Esophagus squamous epithelium (tissue), 5 donors: ENCODE measurements at regions not wholly inside any gene's neighbourhood (a gene's known extent, or its start where the extent isn't known, plus 50 kb on each side); places are given as distances from the start of the nearest gene placed in this dataset.

Experiments used
- DNase-seq: peaks from one replicate; lab custom pipeline; 2025; lab: John Stamatoyannopoulos, UW
- H3K27ac ChIP-seq, 4 donors: fragments of 200-600 bp; sonication (generic); one replicate each; pipeline ENCODE4 v1.5.1; 2016 to 2019; ENCODE audit warnings: mild to moderate bottlenecking in 1 of 4
- H3K27me3 ChIP-seq, 4 donors: fragments of 200-600 bp; sonication (generic); 1 replicate in 3 of 4; 2 replicates in 1 of 4; pipeline versions ENCODE4 v1.5.1 to v1.6.0; 2017 to 2021; ENCODE audit warnings: antibody characterized with exemption in 1 of 4
- H3K36me3 ChIP-seq, 3 donors: fragments of 200-600 bp; sonication (generic); one replicate each; pipeline ENCODE4 v1.5.1; 2016 to 2019
- H3K4me1 ChIP-seq, 3 donors: fragments of 200-600 bp; sonication (generic); one replicate each; pipeline ENCODE4 v1.5.1; 2017 to 2019
- H3K4me3 ChIP-seq, 4 donors: fragments of 200-600 bp; sonication (generic); 1 replicate in 3 of 4; 2 replicates in 1 of 4; pipeline ENCODE4 v1.5.1; 2016 to 2019; ENCODE audit warnings: mild to moderate bottlenecking in 2 of 4, moderate library complexity in 1 of 4
- H3K9me3 ChIP-seq, 3 donors: fragments of 200-600 bp; sonication (generic); one replicate each; pipeline ENCODE4 v1.5.1; 2016 to 2019
- CTCF ChIP-seq, 6 experiments: fragments of 450-650 bp in 4 of 6; fragments of 200-600 bp in 2 of 6; sonication (generic) in 2 of 6; IDR thresholded peaks; one replicate each; pipeline ENCODE4 v1.5.1; 2016 to 2019; ENCODE audit warnings: antibody characterized with exemption in 6 of 6, mild to moderate bottlenecking in 4 of 6, moderate library complexity in 4 of 6
- POLR2A ChIP-seq, 4 donors: fragments of 450-650 bp; IDR thresholded peaks; one replicate each; pipeline ENCODE4 v1.6.1; 2017; ENCODE audit warnings: antibody characterized with exemption in 4 of 4, mild to moderate bottlenecking in 4 of 4, moderate library complexity in 3 of 4
- WGBS, 2 donors: methylation state at CpG; one replicate each; pipeline ENCODE4 v1.1.5; 2018; 5-methylcytosine and 5-hydroxymethylcytosine counted together
- intact Hi-C: fragments of 100-400 bp; cut with DNase I; formaldehyde crosslinking; loops from one replicate; pipeline ENCODE4 v1.15.0; 2022
- donor health status: DM: yes; HTN: yes; CAD: no.

- intact Hi-C loops = no loop called here
- no peak overlapping the region for H3K4me3 ChIP-seq
- DNase-seq = no peak
- H3K36me3 ChIP-seq = no peaks in the 10 kb centered on the region
- no peak for TF ChIP-seq CTCF (IDR thresholded peaks at IDR 0.05)
- TF ChIP-seq POLR2A (IDR thresholded peaks at IDR 0.05) = no peak
- no peak overlapping the region for H3K27ac ChIP-seq
- H3K4me1 ChIP-seq = peaks cover 0 to 29% (median 3%) of the 10 kb centered on the region in 3 donors
- no peaks in the 10 kb centered on the region for H3K9me3 ChIP-seq
- WGBS, 2 donors = 65 to 77% methylated on average over 1 of the region's 1 CpG
- H3K27me3 ChIP-seq = no peaks in the 10 kb centered on the region
Measured at GRCh38 chr10:3980660-3981059, 195.7 kb upstream of the KLF6 start.

- TF ChIP-seq CTCF (IDR thresholded peaks at IDR 0.05) (no peak), POLR2A (IDR thresholded peaks at IDR 0.05) (no peak)
- Histone ChIP-seq H3K27ac (no peak overlapping the region), H3K4me1 (peaks cover 0 to 29% (median 3%) of the 10 kb centered on the region in 3 donors), H3K36me3 (no peaks in the 10 kb centered on the region), H3K4me3 (no peak overlapping the region), H3K27me3 (no peaks in the 10 kb centered on the region), H3K9me3 (no peaks in the 10 kb centered on the region)
- DNase-seq = no peak
- 51 to 72% methylated on average over 4 of the region's 4 CpGs for WGBS, 2 donors
- intact Hi-C loops = no loop called here
Measured at GRCh38 chr10:3980144-3980543, 195.1 kb upstream of the KLF6 start.

GRCh38 chr10:3978761-3979160 lies 193.8 kb upstream of the KLF6 start:
- Histone ChIP-seq H3K27me3 (no peaks in the 10 kb centered on the region), H3K4me1 (peaks cover 0 to 29% (median 3%) of the 10 kb centered on the region in 3 donors), H3K27ac (peak overlapping the region in 3 of 4 donors; percentile 19 to 76 (median 72)), H3K9me3 (no peaks in the 10 kb centered on the region), H3K36me3 (no peaks in the 10 kb centered on the region), H3K4me3 (no peak overlapping the region)
- no peak for TF ChIP-seq CTCF (IDR thresholded peaks at IDR 0.05)
- no peak for TF ChIP-seq POLR2A (IDR thresholded peaks at IDR 0.05)
- intact Hi-C loops = no loop called here
- DNase-seq = no peak
- WGBS, 2 donors = 60 to 69% methylated on average over 4 of the region's 4 CpGs

GRCh38 chr10:3978174-3978573 lies 193.2 kb upstream of the KLF6 start:
- peaks cover 0 to 33% (median 3%) of the 10 kb centered on the region in 3 donors for H3K4me1 ChIP-seq
- H3K27ac ChIP-seq = peak overlapping the region; percentile 19 to 76 (median 58)
- intact Hi-C loops = no loop called here
- WGBS, 2 donors = 94 to 96% methylated on average over 1 of the region's 1 CpG
- TF ChIP-seq POLR2A (IDR thresholded peaks at IDR 0.05) (no peak), CTCF (IDR thresholded peaks at IDR 0.05) (no peak)
- no peaks in the 10 kb centered on the region for H3K27me3 ChIP-seq
- H3K9me3 ChIP-seq = no peaks in the 10 kb centered on the region
- no peak overlapping the region for H3K4me3 ChIP-seq
- no peaks in the 10 kb centered on the region for H3K36me3 ChIP-seq
- DNase-seq = no peak

GRCh38 chr10:3977761-3978160 lies 192.8 kb upstream of the KLF6 start:
- H3K36me3 ChIP-seq = no peaks in the 10 kb centered on the region
- no peaks in the 10 kb centered on the region for H3K9me3 ChIP-seq
- H3K4me3 ChIP-seq = no peak overlapping the region
- intact Hi-C loops = no loop called here
- no peak for TF ChIP-seq CTCF (IDR thresholded peaks at IDR 0.05)
- no peak for TF ChIP-seq POLR2A (IDR thresholded peaks at IDR 0.05)
- H3K27ac ChIP-seq = peak overlapping the region in 3 of 4 donors; percentile 45 to 76 (median 72)
- WGBS, 2 donors = 82 to 84% methylated on average over 6 of the region's 6 CpGs
- DNase-seq = no peak
- no peaks in the 10 kb centered on the region for H3K27me3 ChIP-seq
- H3K4me1 ChIP-seq = peaks cover 3 to 37% (median 3%) of the 10 kb centered on the region in 3 donors
